Right lung (tissue), 2 donors: ENCODE measurements at regions not wholly inside any gene's neighbourhood (a gene's known extent, or its start where the extent isn't known, plus 50 kb on each side); places are given as distances from the start of the nearest gene placed in this dataset.
"Not testable (repeated sequence)": the region's sequence is repeated elsewhere in the genome, so short reads cannot be mapped to it uniquely, and the experiment has no call there.

Experiments used
- DNase-seq, 2 donors: peaks; one replicate each; pipeline ENCODE4 v3.0.0-alpha.2; 2013

DNA sequence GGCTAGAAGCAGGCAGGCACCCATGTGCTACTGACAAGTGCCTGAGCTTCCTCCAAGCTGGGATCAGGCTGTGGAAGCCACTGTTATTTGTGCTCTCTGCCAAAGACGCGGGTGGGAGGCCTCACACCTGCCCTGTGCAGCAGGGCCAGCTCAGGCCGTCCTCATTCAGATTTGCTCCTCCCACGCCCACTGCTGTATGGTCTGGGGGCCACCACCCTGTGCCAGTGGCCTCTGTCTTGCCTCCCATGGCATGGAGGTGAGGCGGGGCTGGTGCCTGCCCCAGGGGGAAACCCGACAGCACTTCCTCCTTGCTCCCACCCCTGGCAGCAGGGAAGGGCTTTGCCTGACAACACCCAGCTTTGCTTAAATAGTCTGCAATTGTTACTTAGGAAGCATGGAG is 356.5 kb upstream of the CDH8 start:
- DNase-seq: no peak

GRCh38 chr16:62391940-62392339 is 355.7 kb upstream of the CDH8 start:
- no peak for DNase-seq

DNA sequence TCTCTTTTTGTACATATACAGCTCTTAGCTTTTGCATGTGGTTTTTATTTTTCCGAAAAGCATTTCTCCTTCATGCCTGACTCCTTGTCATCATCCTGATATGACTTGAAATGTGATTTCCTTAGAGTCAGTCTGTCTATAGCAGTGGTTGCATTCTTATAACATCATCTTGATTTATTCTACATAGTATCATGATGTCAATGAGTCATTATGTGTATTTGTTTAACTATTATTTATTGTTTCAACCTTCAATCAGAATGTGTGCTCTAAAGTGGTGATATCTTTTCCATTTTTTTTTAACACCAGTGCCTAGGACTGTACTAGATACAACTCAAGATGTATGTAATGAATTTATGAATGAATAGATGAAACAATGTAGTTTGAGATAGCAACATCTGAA is 354.9 kb upstream of the CDH8 start:
- no peak for DNase-seq

DNA sequence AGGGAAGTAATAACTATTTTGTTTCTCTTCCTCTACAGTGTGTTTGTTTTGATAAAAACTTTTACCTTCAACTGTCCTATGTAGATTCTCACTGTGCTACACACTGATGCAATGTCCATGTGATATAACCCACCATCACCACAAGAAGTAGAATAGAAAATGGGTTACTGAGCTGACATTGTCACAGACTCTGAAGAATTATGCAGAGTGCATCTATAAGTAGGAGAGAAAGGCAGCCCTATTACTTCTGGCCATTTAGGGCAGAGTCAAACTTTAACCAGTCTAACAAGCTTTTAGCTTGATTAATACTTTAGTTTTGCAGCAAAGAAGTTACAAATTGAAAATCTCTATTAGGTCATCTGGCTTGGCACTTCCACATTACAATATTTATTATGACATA is 354.0 kb upstream of the CDH8 start:
- no peak for DNase-seq

- DNase-seq: no peak
Measured at GRCh38 chr16:62386411-62386810, 350.2 kb upstream of the CDH8 start.

GRCh38 chr16:62383941-62384340 is 347.7 kb upstream of the CDH8 start:
- DNase-seq: no peak

GRCh38 chr16:62370445-62370844 is 334.2 kb upstream of the CDH8 start:
- no peak for DNase-seq

GRCh38 chr16:62363501-62363900 is 327.3 kb upstream of the CDH8 start:
- DNase-seq: no peak

DNA sequence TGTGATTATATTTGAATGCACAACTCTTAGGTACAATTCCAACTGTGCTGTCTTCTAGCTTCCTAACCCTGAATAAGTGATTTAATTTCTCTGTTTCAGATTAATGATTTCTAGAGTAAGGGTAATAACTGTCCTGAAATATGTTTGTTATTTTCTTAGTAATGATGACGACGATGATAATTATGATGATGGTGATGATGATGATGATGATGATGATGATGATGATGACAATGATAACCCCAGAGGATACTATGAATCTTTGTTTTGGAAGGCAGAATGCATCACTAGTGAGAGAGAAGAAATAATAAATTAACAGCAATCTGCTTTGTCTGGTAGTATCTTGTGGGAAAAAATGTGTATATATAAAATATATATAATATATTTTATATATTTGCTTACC is 317.1 kb upstream of the CDH8 start:
- no peak for DNase-seq

DNA sequence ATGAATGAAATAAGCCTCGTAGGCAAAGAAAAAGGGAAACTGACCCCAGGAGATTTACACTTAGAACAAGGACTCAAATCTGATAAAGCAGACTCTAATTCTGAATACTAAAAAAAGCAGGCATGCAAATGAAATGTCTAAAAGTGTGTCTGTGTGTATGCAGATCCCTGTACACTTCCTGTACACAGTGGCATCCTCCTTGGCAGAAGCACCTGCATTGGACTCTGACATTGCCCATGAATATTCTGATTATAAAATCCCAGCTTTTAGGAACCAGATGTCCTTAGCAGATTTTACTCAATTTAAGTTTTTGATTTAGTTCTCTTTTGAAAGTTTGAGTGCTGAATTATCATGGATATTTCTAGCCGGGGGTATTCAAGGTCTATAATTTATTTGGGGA is 306.0 kb upstream of the CDH8 start:
- no peak for DNase-seq

- no peak for DNase-seq
Measured at GRCh38 chr16:62335356-62335755, 299.1 kb upstream of the CDH8 start.

GRCh38 chr16:62321606-62322005 is 285.4 kb upstream of the CDH8 start:
- DNase-seq: no peak

DNA sequence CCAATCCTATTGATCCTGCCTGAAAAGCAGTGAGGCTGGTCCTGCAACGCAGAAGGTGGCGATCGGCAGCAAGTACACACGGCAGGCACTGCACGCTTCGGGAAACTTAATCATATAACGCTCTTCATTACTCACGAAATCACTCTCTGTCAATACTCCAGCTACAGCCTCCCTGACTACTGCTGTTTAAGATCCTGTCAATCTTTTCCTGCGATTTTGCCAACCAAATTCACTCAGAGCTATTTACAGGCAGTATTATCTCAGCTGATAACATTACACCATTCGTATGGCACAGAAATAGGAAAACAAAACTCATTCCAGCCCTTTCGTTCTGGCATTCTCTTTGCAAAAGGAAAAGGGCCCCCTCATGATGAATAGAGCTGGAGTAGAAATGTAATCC is 262.4 kb upstream of the CDH8 start:
- DNase-seq: no peak

GRCh38 chr16:62294213-62294972 is 258.2 kb upstream of the CDH8 start:
- no peak for DNase-seq

- DNase-seq: no peak
Measured at GRCh38 chr16:62288990-62289629, 252.9 kb upstream of the CDH8 start.

DNA sequence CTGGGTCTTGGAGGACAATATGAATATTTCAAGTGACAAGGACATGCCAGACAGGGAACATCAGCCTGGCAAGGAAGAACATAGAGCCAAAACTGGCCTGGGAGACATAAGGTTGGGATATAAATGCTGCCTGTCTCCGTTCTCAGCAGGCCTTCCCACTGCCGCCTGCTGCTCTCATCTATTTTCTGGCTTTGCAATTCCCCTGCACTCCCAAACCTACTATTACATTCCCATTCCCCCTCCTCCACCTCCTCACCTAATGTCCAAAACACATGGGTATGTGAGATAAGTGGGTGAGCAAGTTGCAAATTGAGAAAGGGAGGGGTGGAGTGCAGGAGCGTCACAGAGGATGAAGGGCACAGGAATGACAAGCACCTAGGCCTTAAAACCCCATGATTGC is 244.3 kb upstream of the CDH8 start:
- no peak for DNase-seq

DNA sequence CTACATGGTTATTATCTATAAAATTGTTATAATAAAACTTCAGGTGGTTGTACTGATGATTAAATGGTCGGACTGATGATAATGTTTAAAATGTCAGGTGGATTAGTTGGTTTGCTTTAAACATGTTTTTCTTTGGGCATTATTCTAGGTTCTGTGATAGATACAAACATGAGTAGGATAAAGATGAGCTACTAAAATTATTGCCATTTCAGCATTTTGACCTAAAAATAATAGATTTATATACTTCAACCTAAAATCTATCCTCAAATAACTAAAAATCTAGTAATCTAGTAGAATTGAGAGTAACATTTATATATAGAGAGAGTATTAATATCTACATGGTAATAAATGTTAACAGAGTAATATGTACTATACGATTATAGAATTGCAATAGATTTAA is 241.7 kb upstream of the CDH8 start:
- DNase-seq: no peak

GRCh38 chr16:62276637-62277036 is 240.4 kb upstream of the CDH8 start:
- DNase-seq: no peak

DNA sequence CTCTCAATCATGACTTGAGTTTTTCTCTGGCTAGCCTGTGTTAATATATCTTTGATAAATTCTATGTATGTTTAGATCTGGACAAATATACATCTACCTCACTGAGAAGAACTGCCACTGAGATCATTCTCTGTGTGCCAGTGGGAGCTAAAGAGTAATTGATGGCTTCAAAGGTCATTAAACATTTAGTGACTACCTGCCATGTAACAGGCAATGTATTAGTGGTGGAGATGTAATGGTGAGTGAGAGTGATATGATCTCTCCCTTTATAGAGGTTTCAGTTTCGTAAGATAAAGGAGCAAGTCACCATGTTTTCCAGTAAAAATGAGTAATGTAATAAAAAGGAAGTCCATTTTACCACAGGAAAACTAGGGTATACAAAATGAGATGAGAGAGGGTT is 235.8 kb upstream of the CDH8 start:
- no peak for DNase-seq

DNA sequence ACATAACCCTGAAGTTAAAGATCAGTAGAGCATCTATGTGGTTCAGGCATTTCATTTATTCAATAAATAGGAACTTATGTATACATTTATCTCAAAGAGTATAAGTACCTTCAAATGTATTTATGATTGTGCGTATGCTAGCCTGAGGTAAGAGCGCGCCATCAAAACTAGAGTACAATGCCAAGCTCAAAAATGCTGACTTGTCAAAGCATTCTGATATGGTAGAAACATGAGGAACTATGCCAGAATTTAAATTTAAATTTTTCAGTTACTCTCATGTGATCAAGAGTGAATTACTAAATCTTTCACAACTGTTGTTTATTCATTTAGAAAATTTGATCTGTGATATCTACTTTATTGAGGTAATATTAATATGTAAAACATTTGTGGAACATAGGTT is 225.5 kb upstream of the CDH8 start:
- DNase-seq: no peak

DNA sequence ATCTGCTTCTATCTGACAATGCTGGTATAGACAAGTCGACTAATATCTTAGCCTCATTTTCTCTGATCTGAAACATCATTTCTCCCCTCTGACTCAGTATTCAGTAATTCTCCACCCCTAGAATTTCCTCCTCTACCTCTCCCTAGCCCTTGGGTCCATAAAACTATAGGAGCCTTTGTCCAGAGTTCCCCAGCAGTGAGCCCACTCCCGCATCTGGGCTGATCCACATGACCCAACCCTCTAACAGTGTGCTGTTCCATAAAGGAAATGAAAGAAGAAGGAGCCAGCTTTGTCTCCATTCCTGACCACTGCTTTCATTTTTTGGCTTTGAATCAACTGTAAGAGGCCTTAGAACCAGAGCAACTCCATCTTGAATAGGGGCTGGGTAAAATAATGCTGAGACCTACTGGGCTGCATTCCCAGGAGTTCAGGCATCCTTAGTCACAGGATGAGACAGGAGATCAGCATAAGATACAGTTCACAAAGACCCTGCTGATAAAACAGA is 222.7 kb upstream of the CDH8 start:
- DNase-seq: not testable (repeated sequence)

GRCh38 chr16:62256406-62256805 is 220.2 kb upstream of the CDH8 start:
- DNase-seq: no peak

GRCh38 chr16:62254847-62255246 is 218.6 kb upstream of the CDH8 start:
- DNase-seq: no peak

GRCh38 chr16:62254372-62254771 is 218.1 kb upstream of the CDH8 start:
- DNase-seq: no peak
